ENCODE measurements at regions not wholly inside any gene's neighbourhood (a gene's known extent, or its start where the extent isn't known, plus 50 kb on each side); places are given as distances from the start of the nearest gene placed in this dataset.
A peak's percentile ranks its signal among the peaks of the same experiment; 100 is the strongest.

DNA sequence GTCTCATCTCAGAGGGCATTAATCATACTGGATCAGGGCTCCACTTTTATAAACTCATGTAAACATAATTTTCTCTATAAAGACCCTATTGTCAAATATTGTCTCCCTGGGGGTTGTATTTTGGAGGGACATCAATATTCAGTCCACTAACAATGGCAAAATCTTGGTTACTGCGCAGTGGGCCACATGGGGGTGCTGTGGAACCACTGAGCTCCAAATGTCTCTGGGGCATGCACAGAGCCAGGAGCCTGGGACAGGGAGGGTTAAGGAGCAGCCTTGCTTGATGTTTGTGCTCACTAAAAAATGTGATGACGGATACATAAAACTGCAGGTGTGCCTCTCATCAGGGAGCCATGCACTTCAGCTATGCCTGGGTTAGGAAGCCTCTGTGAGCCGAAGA, 62.1 kb upstream of the PRSS58 start:
- Mint-ChIP-seq H3K36me3 (ENCODE audit: low read depth) (no peaks in the 10 kb centered on the region), H3K9me3 (no peaks in the 10 kb centered on the region), H3K27me3 (peaks cover 15% of the 10 kb centered on the region), H3K4me1 (ENCODE audit: low read depth) (peaks cover 34% of the 10 kb centered on the region), H3K4me3 (peak overlapping the region; percentile 80), H3K27ac (peak overlapping the region; percentile 92)
- intact Hi-C loops (cut with DNase I, micrococcal nuclease): loop anchor here (1.0 to 5.0 kb wide), 4 partner anchors 477 to 897 kb away; no protein-coding TSS in a partner anchor
- ChIA-PET CTCF (interaction anchor here (0.8 to 2.4 kb wide), 10 partner anchors 15 to 895 kb away, joined by 3 to 14 read pairs (median 4); no protein-coding TSS in a partner anchor), POLR2A (interaction anchor here (0.7 to 3.1 kb wide), 7 partner anchors 16 to 506 kb away, joined by 3 to 78 read pairs (median 20); no protein-coding TSS in a partner anchor)
- Histone ChIP-seq H3K27ac (ENCODE audit: low read depth in 1 of 2, low read length in 2 of 2) (peak overlapping the region in 1 of 2 donors; percentile 13), H3K27me3 (ENCODE audit: control insufficient read depth in 1 of 2, insufficient read depth in 2 of 2, low read length in 2 of 2) (peaks cover 0 to 7% of the 10 kb centered on the region in 2 experiments), H3K36me3 (ENCODE audit: insufficient read depth, low read length) (no peaks in the 10 kb centered on the region), H3K9me3 (ENCODE audit: control insufficient read depth in 1 of 2, insufficient read depth in 1 of 2, low read length in 2 of 2) (no peaks in the 10 kb centered on the region), H3K4me1 (ENCODE audit: insufficient read depth, low read length) (peaks cover 24% of the 10 kb centered on the region), H3K4me3 (ENCODE audit: low read length) (no peak overlapping the region)
- peak; percentile 74 for ATAC-seq (ENCODE audit: poor library complexity)
- TF ChIP-seq, protein P1, sequence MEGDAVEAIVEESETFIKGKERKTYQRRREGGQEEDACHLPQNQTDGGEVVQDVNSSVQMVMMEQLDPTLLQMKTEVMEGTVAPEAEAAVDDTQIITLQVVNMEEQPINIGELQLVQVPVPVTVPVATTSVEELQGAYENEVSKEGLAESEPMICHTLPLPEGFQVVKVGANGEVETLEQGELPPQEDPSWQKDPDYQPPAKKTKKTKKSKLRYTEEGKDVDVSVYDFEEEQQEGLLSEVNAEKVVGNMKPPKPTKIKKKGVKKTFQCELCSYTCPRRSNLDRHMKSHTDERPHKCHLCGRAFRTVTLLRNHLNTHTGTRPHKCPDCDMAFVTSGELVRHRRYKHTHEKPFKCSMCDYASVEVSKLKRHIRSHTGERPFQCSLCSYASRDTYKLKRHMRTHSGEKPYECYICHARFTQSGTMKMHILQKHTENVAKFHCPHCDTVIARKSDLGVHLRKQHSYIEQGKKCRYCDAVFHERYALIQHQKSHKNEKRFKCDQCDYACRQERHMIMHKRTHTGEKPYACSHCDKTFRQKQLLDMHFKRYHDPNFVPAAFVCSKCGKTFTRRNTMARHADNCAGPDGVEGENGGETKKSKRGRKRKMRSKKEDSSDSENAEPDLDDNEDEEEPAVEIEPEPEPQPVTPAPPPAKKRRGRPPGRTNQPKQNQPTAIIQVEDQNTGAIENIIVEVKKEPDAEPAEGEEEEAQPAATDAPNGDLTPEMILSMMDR (IDR thresholded peaks at IDR 0.05): peak; percentile 43
- peak in 11 of 14 experiments; percentile 19 to 75 (median 47) for DNase-seq

DNA sequence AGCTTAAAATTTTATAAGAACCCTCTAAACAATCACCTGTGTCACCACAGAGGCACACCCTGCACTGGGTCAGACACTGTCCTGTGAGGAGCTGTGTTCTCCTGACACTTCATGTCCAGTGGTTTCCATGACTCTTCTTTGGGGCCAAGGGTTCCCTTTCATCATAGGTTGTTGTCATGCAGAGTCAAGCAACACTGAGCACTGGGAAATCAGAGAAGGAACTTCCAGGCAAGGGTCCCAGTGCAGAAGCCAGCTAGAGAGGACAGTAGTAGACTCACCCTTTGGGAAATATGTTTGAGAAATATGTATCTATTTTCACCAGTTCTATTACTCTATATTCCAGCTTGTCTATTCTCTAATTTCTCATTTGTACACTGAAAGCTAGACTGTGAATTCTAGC, 56.4 kb upstream of the PRSS58 start:
- intact Hi-C loops (cut with DNase I, micrococcal nuclease): no loop called here
- Histone ChIP-seq H3K4me1 (ENCODE audit: insufficient read depth, low read length) (peaks cover 15% of the 10 kb centered on the region), H3K9me3 (ENCODE audit: control insufficient read depth in 1 of 2, insufficient read depth in 1 of 2, low read length in 2 of 2) (no peaks in the 10 kb centered on the region), H3K27ac (ENCODE audit: low read depth in 1 of 2, low read length in 2 of 2) (no peak overlapping the region), H3K4me3 (ENCODE audit: low read length) (no peak overlapping the region), H3K27me3 (ENCODE audit: control insufficient read depth in 1 of 2, insufficient read depth in 2 of 2, low read length in 2 of 2) (peaks cover 0 to 7% of the 10 kb centered on the region in 2 experiments), H3K36me3 (ENCODE audit: insufficient read depth, low read length) (no peaks in the 10 kb centered on the region)
- H3K4me1 Mint-ChIP-seq (ENCODE audit: low read depth): peaks cover 18% of the 10 kb centered on the region
- H3K36me3 Mint-ChIP-seq (ENCODE audit: low read depth): no peaks in the 10 kb centered on the region
- POLR2A ChIA-PET: interaction anchor here (0.9 to 3.6 kb wide), 5 partner anchors 9 to 496 kb away, joined by 3 to 22 read pairs (median 9); no protein-coding TSS in a partner anchor
- H3K27me3 Mint-ChIP-seq: peaks cover 9% of the 10 kb centered on the region
- DNase-seq (no peak), ATAC-seq (ENCODE audit: poor library complexity) (no peak)
- no peaks in the 10 kb centered on the region for H3K9me3 Mint-ChIP-seq
- TF ChIP-seq, protein P1 (IDR thresholded peaks at IDR 0.05): no peak
- H3K4me3 Mint-ChIP-seq: no peak overlapping the region
- CTCF ChIA-PET: interaction anchor here (0.9 to 1.3 kb wide), 2 partner anchors 10 to 11 kb away, joined by 3 to 5 read pairs; no protein-coding TSS in a partner anchor
- no peak overlapping the region for H3K27ac Mint-ChIP-seq

- Mint-ChIP-seq H3K4me3 (peak overlapping the region; percentile 65), H3K27ac (peak overlapping the region; percentile 58), H3K27me3 (peaks cover 4% of the 10 kb centered on the region), H3K9me3 (no peaks in the 10 kb centered on the region), H3K4me1 (ENCODE audit: low read depth) (peaks cover 18% of the 10 kb centered on the region), H3K36me3 (ENCODE audit: low read depth) (no peaks in the 10 kb centered on the region)
- TF ChIP-seq, protein P1 (IDR thresholded peaks at IDR 0.05): no peak
- no peak overlapping the region for H3K27ac ChIP-seq (ENCODE audit: low read depth in 1 of 2, low read length in 2 of 2)
- peak overlapping the region; percentile 2 for H3K4me3 ChIP-seq (ENCODE audit: low read length)
- intact Hi-C loops (cut with DNase I, micrococcal nuclease): no loop called here
- ATAC-seq (ENCODE audit: poor library complexity) (peak; percentile 91), DNase-seq (peak in 9 of 14 experiments; percentile 35 to 64 (median 52))
- CTCF ChIA-PET: interaction anchor here (0.9 to 1.3 kb wide), 3 partner anchors 9 to 12 kb away, joined by 3 to 5 read pairs (median 3); no protein-coding TSS in a partner anchor
- peaks cover 0 to 7% of the 10 kb centered on the region in 2 experiments for H3K27me3 ChIP-seq (ENCODE audit: control insufficient read depth in 1 of 2, insufficient read depth in 2 of 2, low read length in 2 of 2)
- H3K9me3 ChIP-seq (ENCODE audit: control insufficient read depth in 1 of 2, insufficient read depth in 1 of 2, low read length in 2 of 2): no peaks in the 10 kb centered on the region
- POLR2A ChIA-PET: interaction anchor here (0.9 to 3.6 kb wide), 6 partner anchors 10 to 497 kb away, joined by 3 to 22 read pairs (median 12); no protein-coding TSS in a partner anchor
- H3K4me1 ChIP-seq (ENCODE audit: insufficient read depth, low read length): peaks cover 15% of the 10 kb centered on the region
- no peaks in the 10 kb centered on the region for H3K36me3 ChIP-seq (ENCODE audit: insufficient read depth, low read length)
These were observed 55.7 kb upstream of the PRSS58 start for GRCh38 chr7:142313528-142313927.
